Kidney epithelial cell (primary cell): ENCODE measurements at regions not wholly inside any gene's neighbourhood (a gene's known extent, or its start where the extent isn't known, plus 50 kb on each side); places are given as distances from the start of the nearest gene placed in this dataset.

Experiments
- DNase-seq: peaks from one replicate; pipeline ENCODE4 v3.0.0-alpha.2; 2010; ENCODE audit warnings: low read depth
- H3K27me3 ChIP-seq: 2 replicates; pipeline ENCODE4 v1.6.0; 2011; ENCODE audit warnings: low read length; ENCODE audit not compliant: control insufficient read depth, insufficient read depth
- H3K36me3 ChIP-seq: 2 replicates; pipeline ENCODE4 v1.5.1; 2011; ENCODE audit warnings: low read length; ENCODE audit not compliant: control insufficient read depth, insufficient read depth
- H3K4me3 ChIP-seq: 2 replicates; pipeline ENCODE4 v1.5.1; 2011; ENCODE audit warnings: low read depth, mild to moderate bottlenecking, control low read depth, low read length
- CTCF ChIP-seq: IDR thresholded peaks from 2 replicates; pipeline ENCODE4 v1.5.1; 2011; ENCODE audit warnings: mild to moderate bottlenecking, moderate library complexity, low read length, control low read depth, inconsistent platforms; ENCODE audit not compliant: insufficient read depth, poor library complexity, severe bottlenecking

- H3K4me3 ChIP-seq, result no peak overlapping the region
- no peaks in the 10 kb centered on the region for H3K36me3 ChIP-seq
- no peak for DNase-seq
- TF ChIP-seq CTCF, result no peak
- H3K27me3 ChIP-seq, result peaks cover 2% of the 10 kb centered on the region
Measured at GRCh38 chr11:127075758-127076157, 75.2 kb upstream of the KIRREL3 start.

DNA sequence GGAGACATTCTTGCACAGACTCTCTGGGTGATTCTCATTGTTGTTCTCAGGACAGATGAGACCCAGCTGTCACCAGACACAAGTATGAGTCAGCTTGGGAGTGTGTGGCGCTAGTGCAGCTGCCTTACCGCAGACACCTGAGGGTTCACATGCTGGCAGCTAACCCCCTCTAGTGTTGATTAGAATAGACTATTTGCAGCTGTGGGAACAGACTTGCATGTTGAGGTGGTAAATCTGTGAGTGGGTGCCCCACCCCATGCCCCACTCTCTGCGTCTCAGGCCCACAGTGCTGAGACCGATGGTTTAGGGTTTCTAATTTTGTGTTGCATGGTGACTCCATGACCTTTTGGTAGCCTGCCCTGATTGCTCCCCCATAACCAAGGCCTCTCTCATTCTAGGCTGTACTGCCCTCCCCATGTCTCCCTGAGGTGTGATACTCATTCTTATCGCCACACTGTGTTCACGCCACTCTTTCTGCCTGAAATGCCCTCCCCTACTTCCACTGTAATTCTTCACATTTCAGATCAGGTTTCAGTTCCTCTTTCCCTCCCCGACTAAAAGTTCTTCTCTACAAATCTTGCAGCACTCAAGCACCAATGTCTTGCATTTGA, 73.7 kb upstream of the KIRREL3 start:
- Histone ChIP-seq H3K4me3 (no peak overlapping the region), H3K27me3 (peaks cover 2% of the 10 kb centered on the region), H3K36me3 (no peaks in the 10 kb centered on the region)
- DNase-seq, result peak; percentile 69
- peak; percentile 78 for TF ChIP-seq CTCF

DNA sequence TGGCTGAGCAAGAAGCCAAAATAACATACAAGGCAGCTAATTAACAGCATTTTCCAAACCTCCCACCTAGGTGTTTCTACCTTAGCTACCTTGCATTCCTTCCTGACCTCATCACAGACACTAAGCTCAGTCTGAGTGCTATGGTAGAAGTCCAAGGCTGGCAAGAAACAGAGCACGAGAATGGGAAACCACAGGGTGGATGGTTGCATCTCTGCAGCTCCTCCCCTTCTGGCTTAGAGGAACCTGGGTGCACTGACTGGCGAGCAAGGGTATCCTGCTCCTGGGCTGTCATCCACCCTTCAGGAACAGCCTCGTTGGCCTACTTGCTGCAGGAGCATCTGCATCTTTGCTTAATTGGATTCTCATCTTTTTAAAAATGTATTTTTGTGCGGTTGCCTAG, 73.1 kb upstream of the KIRREL3 start:
- Histone ChIP-seq H3K36me3 (no peaks in the 10 kb centered on the region), H3K4me3 (no peak overlapping the region), H3K27me3 (peaks cover 2% of the 10 kb centered on the region)
- DNase-seq, result no peak
- no peak for TF ChIP-seq CTCF

- Histone ChIP-seq H3K36me3 (no peaks in the 10 kb centered on the region), H3K4me3 (no peak overlapping the region), H3K27me3 (peaks cover 2% of the 10 kb centered on the region)
- no peak for TF ChIP-seq CTCF
- no peak for DNase-seq
Measured at GRCh38 chr11:127071606-127072005, 71.0 kb upstream of the KIRREL3 start.

GRCh38 chr11:127070808-127071207, 70.2 kb upstream of the KIRREL3 start:
- TF ChIP-seq CTCF, result no peak
- H3K27me3 ChIP-seq, result peaks cover 2% of the 10 kb centered on the region

GRCh38 chr11:127066401-127067090, 66.0 kb upstream of the KIRREL3 start:
- TF ChIP-seq CTCF, result no peak
- Histone ChIP-seq H3K27me3 (no peaks in the 10 kb centered on the region), H3K4me3 (no peak overlapping the region), H3K36me3 (no peaks in the 10 kb centered on the region)
- no peak for DNase-seq

More at GRCh38 chr11:127070808-127071207, 70.2 kb upstream of the KIRREL3 start:
- Histone ChIP-seq H3K4me3 (no peak overlapping the region), H3K36me3 (no peaks in the 10 kb centered on the region)
- no peak for DNase-seq
